ENCODE measurements at regions not wholly inside any gene's neighbourhood (a gene's known extent, or its start where the extent isn't known, plus 50 kb on each side); places are given as distances from the start of the nearest gene placed in this dataset.

DNA sequence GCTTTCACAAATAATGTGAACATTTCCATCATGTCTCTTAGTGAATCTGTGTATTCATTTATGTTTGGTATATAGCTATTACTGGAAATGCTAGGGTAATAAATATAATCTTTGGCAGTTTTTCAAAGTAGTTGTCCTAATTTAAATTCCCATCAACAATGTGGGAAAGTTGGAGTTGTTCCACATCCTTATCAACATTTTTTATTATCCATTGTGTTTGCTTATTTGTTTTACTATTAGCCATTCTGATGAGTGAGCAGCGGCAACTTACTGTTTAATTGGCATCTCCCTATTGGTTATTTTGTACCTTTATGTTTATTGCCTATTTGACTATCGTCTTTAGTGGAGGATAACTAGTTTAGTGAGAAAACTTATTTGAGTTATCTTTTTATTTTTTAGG is 121.1 kb upstream of the CCN2 start:
- peaks cover 2% of the 10 kb centered on the region for H3K27me3 Mint-ChIP-seq (ENCODE audit: low read depth)
- H3K9me3 Mint-ChIP-seq: no peaks in the 10 kb centered on the region
- no peak for DNase-seq (ENCODE audit: low spot score)
- no peaks in the 10 kb centered on the region for H3K4me1 Mint-ChIP-seq (ENCODE audit: low read depth)
- H3K36me3 Mint-ChIP-seq (ENCODE audit: low read depth): no peaks in the 10 kb centered on the region
- intact Hi-C loops (cut with micrococcal nuclease): no loop called here
- H3K4me3 Mint-ChIP-seq (ENCODE audit: low read depth): no peak overlapping the region
- H3K27ac Mint-ChIP-seq: no peak overlapping the region

- peaks cover 2% of the 10 kb centered on the region for H3K27me3 Mint-ChIP-seq (ENCODE audit: low read depth)
- H3K4me3 Mint-ChIP-seq (ENCODE audit: low read depth): no peak overlapping the region
- no peaks in the 10 kb centered on the region for H3K36me3 Mint-ChIP-seq (ENCODE audit: low read depth)
- intact Hi-C loops (cut with micrococcal nuclease): no loop called here
- no peak for DNase-seq (ENCODE audit: low spot score)
- H3K4me1 Mint-ChIP-seq (ENCODE audit: low read depth): no peaks in the 10 kb centered on the region
- H3K27ac Mint-ChIP-seq: no peak overlapping the region
- H3K9me3 Mint-ChIP-seq: no peaks in the 10 kb centered on the region
Observed at GRCh38 chr6:132070356-132070755, 119.2 kb upstream of the CCN2 start.

DNA sequence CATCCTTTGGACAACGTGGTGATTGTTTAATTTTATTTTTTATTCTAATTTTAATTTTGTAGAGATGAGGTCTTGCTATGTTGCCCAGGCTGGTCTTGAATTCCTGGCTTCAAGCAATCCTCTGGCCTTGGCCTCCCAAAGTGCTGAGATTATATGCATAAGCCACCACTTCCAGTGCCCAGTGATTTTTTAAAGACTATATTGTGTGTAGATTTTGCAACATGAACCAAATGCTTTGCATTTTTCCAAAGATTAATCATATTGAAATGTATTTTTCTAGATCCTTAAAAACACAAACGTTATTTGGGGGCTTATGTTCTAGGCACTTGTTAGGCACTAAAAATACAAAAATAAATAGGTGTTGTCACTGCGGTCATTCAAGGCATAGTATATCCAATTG is 117.6 kb upstream of the CCN2 start:
- no peaks in the 10 kb centered on the region for H3K36me3 Mint-ChIP-seq (ENCODE audit: low read depth)
- intact Hi-C loops (cut with micrococcal nuclease): no loop called here
- no peak overlapping the region for H3K4me3 Mint-ChIP-seq (ENCODE audit: low read depth)

GRCh38 chr6:132067286-132067685 is 116.1 kb upstream of the CCN2 start:
- no peak overlapping the region for H3K27ac Mint-ChIP-seq
- intact Hi-C loops (cut with micrococcal nuclease): no loop called here
- no peaks in the 10 kb centered on the region for H3K4me1 Mint-ChIP-seq (ENCODE audit: low read depth)

More for the DNA sequence above, 117.6 kb upstream of the CCN2 start:
- H3K4me1 Mint-ChIP-seq (ENCODE audit: low read depth): no peaks in the 10 kb centered on the region
- H3K27ac Mint-ChIP-seq: no peak overlapping the region
- peaks cover 2% of the 10 kb centered on the region for H3K27me3 Mint-ChIP-seq (ENCODE audit: low read depth)
- no peak for DNase-seq (ENCODE audit: low spot score)
- H3K9me3 Mint-ChIP-seq: no peaks in the 10 kb centered on the region

GRCh38 chr6:132065556-132065955 is 114.4 kb upstream of the CCN2 start:
- no peak for DNase-seq (ENCODE audit: low spot score)
- Mint-ChIP-seq H3K27me3 (ENCODE audit: low read depth) (no peaks in the 10 kb centered on the region), H3K4me1 (ENCODE audit: low read depth) (no peaks in the 10 kb centered on the region), H3K27ac (no peak overlapping the region), H3K9me3 (no peaks in the 10 kb centered on the region), H3K4me3 (ENCODE audit: low read depth) (no peak overlapping the region), H3K36me3 (ENCODE audit: low read depth) (no peaks in the 10 kb centered on the region)
- intact Hi-C loops (cut with micrococcal nuclease): no loop called here

More at GRCh38 chr6:132067286-132067685, 116.1 kb upstream of the CCN2 start:
- H3K9me3 Mint-ChIP-seq: no peaks in the 10 kb centered on the region
- H3K36me3 Mint-ChIP-seq (ENCODE audit: low read depth): no peaks in the 10 kb centered on the region
- no peaks in the 10 kb centered on the region for H3K27me3 Mint-ChIP-seq (ENCODE audit: low read depth)
- no peak for DNase-seq (ENCODE audit: low spot score)
- no peak overlapping the region for H3K4me3 Mint-ChIP-seq (ENCODE audit: low read depth)

DNA sequence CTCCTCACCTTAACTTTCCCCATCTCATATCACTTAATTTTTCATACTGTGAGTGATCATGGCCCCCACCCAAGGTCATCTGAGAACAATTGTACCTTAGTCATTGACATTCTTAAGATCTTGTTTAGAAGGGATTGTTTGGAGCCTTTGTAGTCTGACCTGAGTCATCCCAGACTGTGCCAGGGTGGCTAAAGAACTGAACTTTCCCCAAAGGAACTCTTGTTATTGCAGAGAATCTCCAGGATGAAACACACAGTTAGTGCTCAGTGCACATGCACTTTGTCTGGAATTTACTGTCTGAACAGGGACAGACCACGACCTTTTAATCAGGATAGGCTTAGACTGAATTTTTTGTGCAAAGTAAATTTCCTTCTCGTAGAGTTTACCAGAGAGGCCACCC is 112.6 kb upstream of the CCN2 start:
- no peak overlapping the region for H3K27ac Mint-ChIP-seq
- no peaks in the 10 kb centered on the region for H3K27me3 Mint-ChIP-seq (ENCODE audit: low read depth)
- no peaks in the 10 kb centered on the region for H3K4me1 Mint-ChIP-seq (ENCODE audit: low read depth)
- H3K36me3 Mint-ChIP-seq (ENCODE audit: low read depth): no peaks in the 10 kb centered on the region
- no peaks in the 10 kb centered on the region for H3K9me3 Mint-ChIP-seq
- no peak for DNase-seq (ENCODE audit: low spot score)
- no peak overlapping the region for H3K4me3 Mint-ChIP-seq (ENCODE audit: low read depth)
- intact Hi-C loops (cut with micrococcal nuclease): no loop called here

GRCh38 chr6:132063204-132063603 is 112.0 kb upstream of the CCN2 start:
- no peak overlapping the region for H3K27ac Mint-ChIP-seq
- H3K4me1 Mint-ChIP-seq (ENCODE audit: low read depth): no peaks in the 10 kb centered on the region
- H3K9me3 Mint-ChIP-seq: no peaks in the 10 kb centered on the region
- no peak for DNase-seq (ENCODE audit: low spot score)
- H3K27me3 Mint-ChIP-seq (ENCODE audit: low read depth): no peaks in the 10 kb centered on the region
- intact Hi-C loops (cut with micrococcal nuclease): no loop called here
- H3K36me3 Mint-ChIP-seq (ENCODE audit: low read depth): no peaks in the 10 kb centered on the region
- no peak overlapping the region for H3K4me3 Mint-ChIP-seq (ENCODE audit: low read depth)

DNA sequence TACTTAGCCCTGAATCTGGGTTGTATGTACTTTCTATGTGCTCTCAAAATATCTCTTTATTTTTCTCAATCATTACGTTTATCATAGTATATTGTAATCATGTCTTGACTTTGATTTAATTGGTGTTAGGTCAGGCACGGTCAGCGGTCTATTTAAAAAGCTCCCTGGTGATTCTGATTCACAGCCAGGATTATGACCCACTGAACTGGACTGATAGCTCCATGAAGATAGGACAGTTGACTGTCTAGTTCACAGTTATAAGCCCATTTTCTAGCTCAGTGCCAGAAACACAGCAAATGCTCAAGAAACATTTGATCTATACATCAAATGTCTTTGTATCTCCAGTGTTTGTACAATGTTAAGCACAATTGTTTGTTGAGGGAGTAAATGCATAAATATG is 111.5 kb upstream of the CCN2 start:
- H3K27ac Mint-ChIP-seq: no peak overlapping the region
- H3K9me3 Mint-ChIP-seq: no peaks in the 10 kb centered on the region
- no peaks in the 10 kb centered on the region for H3K4me1 Mint-ChIP-seq (ENCODE audit: low read depth)
- H3K27me3 Mint-ChIP-seq (ENCODE audit: low read depth): no peaks in the 10 kb centered on the region
- no peak overlapping the region for H3K4me3 Mint-ChIP-seq (ENCODE audit: low read depth)
- H3K36me3 Mint-ChIP-seq (ENCODE audit: low read depth): no peaks in the 10 kb centered on the region
- DNase-seq (ENCODE audit: low spot score): no peak
- intact Hi-C loops (cut with micrococcal nuclease): no loop called here

GRCh38 chr6:132061381-132061780 is 110.2 kb upstream of the CCN2 start:
- Mint-ChIP-seq H3K36me3 (ENCODE audit: low read depth) (no peaks in the 10 kb centered on the region), H3K9me3 (no peaks in the 10 kb centered on the region), H3K27ac (no peak overlapping the region), H3K4me3 (ENCODE audit: low read depth) (no peak overlapping the region), H3K4me1 (ENCODE audit: low read depth) (no peaks in the 10 kb centered on the region), H3K27me3 (ENCODE audit: low read depth) (no peaks in the 10 kb centered on the region)
- DNase-seq (ENCODE audit: low spot score): no peak
- intact Hi-C loops (cut with micrococcal nuclease): no loop called here

GRCh38 chr6:132060591-132060990 is 109.4 kb upstream of the CCN2 start:
- no peak for DNase-seq (ENCODE audit: low spot score)
- H3K4me1 Mint-ChIP-seq (ENCODE audit: low read depth): no peaks in the 10 kb centered on the region
- intact Hi-C loops (cut with micrococcal nuclease): no loop called here
- no peak overlapping the region for H3K4me3 Mint-ChIP-seq (ENCODE audit: low read depth)
- H3K27me3 Mint-ChIP-seq (ENCODE audit: low read depth): no peaks in the 10 kb centered on the region
- no peak overlapping the region for H3K27ac Mint-ChIP-seq
- H3K36me3 Mint-ChIP-seq (ENCODE audit: low read depth): no peaks in the 10 kb centered on the region
- H3K9me3 Mint-ChIP-seq: no peaks in the 10 kb centered on the region

DNA sequence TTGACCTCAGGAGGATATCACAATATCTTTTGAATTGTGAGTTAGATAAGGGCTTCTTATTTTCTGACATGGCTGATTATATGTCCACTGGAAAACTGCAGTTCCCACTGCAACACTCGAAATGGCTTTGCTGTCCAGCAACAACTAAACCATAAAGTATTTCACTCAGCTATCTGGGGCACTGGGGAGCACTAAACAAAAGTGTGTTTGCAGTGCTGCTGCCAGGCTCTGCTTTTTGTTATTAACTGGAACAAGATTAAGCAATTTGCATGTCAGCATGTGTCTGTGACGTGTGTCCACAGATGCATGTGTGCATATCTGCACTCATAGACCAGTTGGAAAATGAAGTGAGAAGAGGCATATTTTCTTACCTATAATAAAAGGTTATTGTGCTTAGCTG is 107.8 kb upstream of the CCN2 start:
- intact Hi-C loops (cut with micrococcal nuclease): no loop called here
- Mint-ChIP-seq H3K9me3 (no peaks in the 10 kb centered on the region), H3K4me3 (ENCODE audit: low read depth) (no peak overlapping the region), H3K27ac (no peak overlapping the region), H3K27me3 (ENCODE audit: low read depth) (no peaks in the 10 kb centered on the region), H3K36me3 (ENCODE audit: low read depth) (no peaks in the 10 kb centered on the region), H3K4me1 (ENCODE audit: low read depth) (no peaks in the 10 kb centered on the region)
- DNase-seq (ENCODE audit: low spot score): no peak

DNA sequence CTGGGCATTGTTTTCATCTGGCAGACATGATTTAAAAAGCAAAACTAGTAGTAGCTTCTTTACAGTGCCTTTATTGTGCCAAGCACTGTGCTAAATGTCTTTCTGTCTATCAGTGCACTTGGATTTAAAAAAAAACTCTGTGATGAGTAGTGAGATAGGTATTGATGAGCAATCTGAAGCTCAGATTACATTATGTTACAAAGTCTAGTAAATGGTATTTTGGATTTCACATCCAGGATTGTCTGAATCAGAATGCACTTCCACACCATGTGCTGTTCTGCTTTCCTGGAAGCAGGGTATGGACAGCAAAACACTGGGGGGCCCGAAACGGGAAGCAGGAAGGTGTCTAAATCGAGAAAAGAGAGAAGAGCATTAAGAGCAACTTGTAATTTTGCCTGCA is 103.4 kb upstream of the CCN2 start:
- intact Hi-C loops (cut with micrococcal nuclease): no loop called here
- H3K27ac Mint-ChIP-seq: no peak overlapping the region
- no peaks in the 10 kb centered on the region for H3K36me3 Mint-ChIP-seq (ENCODE audit: low read depth)
- DNase-seq (ENCODE audit: low spot score): no peak
- H3K27me3 Mint-ChIP-seq (ENCODE audit: low read depth): no peaks in the 10 kb centered on the region
- no peaks in the 10 kb centered on the region for H3K9me3 Mint-ChIP-seq
- H3K4me1 Mint-ChIP-seq (ENCODE audit: low read depth): no peaks in the 10 kb centered on the region
- no peak overlapping the region for H3K4me3 Mint-ChIP-seq (ENCODE audit: low read depth)

DNA sequence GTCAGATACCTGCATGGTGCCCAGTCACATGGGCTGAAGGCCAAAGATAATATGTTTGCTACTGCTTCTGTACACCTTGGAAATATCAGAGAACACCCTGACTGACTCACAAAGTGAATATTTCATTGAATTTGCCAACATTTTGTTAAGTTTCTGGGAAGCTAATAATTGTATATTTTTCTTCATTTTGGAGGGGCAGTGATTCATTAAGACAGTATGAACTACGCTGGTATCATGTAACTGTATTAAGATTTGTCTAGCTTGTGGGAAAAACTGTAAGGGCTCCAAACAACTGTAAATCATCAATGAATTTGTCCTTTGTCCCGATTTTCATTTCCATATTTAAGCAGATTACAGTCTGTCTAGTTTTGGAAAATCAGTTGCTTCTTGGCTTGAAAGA is 102.3 kb upstream of the CCN2 start:
- no peaks in the 10 kb centered on the region for H3K27me3 Mint-ChIP-seq (ENCODE audit: low read depth)
- no peaks in the 10 kb centered on the region for H3K9me3 Mint-ChIP-seq
- H3K36me3 Mint-ChIP-seq (ENCODE audit: low read depth): no peaks in the 10 kb centered on the region
- no peak overlapping the region for H3K27ac Mint-ChIP-seq
- no peak overlapping the region for H3K4me3 Mint-ChIP-seq (ENCODE audit: low read depth)
- intact Hi-C loops (cut with micrococcal nuclease): no loop called here
- DNase-seq (ENCODE audit: low spot score): no peak
- no peaks in the 10 kb centered on the region for H3K4me1 Mint-ChIP-seq (ENCODE audit: low read depth)

DNA sequence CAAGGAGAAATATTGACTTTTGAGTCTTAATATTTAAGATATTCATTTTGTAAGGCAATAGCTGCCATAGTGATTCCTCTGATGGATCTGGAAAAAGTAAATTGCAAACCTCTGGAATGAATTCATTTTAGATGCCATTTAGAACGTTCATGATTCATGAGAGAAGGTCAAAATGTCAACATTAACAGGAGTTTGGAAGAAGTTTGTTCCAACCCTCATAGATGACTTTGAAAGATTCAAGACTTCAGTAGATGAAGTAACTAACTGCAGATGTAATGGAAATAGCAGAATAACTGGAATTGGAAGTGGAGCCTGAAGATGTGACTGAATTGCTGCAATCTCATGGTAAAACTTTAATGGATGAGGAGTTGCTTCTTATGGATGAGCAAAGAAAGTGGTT is 100.9 kb upstream of the CCN2 start:
- intact Hi-C loops (cut with micrococcal nuclease): no loop called here
- H3K36me3 Mint-ChIP-seq (ENCODE audit: low read depth): no peaks in the 10 kb centered on the region
- DNase-seq (ENCODE audit: low spot score): no peak
- no peaks in the 10 kb centered on the region for H3K4me1 Mint-ChIP-seq (ENCODE audit: low read depth)
- no peaks in the 10 kb centered on the region for H3K9me3 Mint-ChIP-seq
- no peak overlapping the region for H3K27ac Mint-ChIP-seq
- H3K4me3 Mint-ChIP-seq (ENCODE audit: low read depth): no peak overlapping the region
- no peaks in the 10 kb centered on the region for H3K27me3 Mint-ChIP-seq (ENCODE audit: low read depth)

Measured in activated T-helper 2 cell treated with anti-CD3 and anti-CD28 coated beads, Interferon-gamma antibody, Interleukin-2, Interleukin-4, amounts not matched to agents 10 μg/mL and 5 μg/mL and 100 μg/mL, durations not matched to agents 14 hours and 24 hours and 36 hours (primary cell).